ENCODE measurements at regions not wholly inside any gene's neighbourhood (a gene's known extent, or its start where the extent isn't known, plus 50 kb on each side); places are given as distances from the start of the nearest gene placed in this dataset.

- no peaks in the 10 kb centered on the region for H3K27me3 ChIP-seq (ENCODE audit: control insufficient read depth in 3 of 3, insufficient read depth in 3 of 3, low read length in 2 of 3)
- no peak for ATAC-seq (ENCODE audit: insufficient read depth, low FRiP score)
- no peak for TF ChIP-seq CTCF (IDR thresholded peaks at IDR 0.05; ENCODE audit: control extremely low read depth, extremely low read depth)
Measured at GRCh38 chr3:192054881-192055280, 593.9 kb downstream of the PYDC2 start.

GRCh38 chr3:192055946-192056345 is 595.0 kb downstream of the PYDC2 start:
- H3K27me3 ChIP-seq (ENCODE audit: control insufficient read depth in 3 of 3, insufficient read depth in 3 of 3, low read length in 2 of 3), result no peaks in the 10 kb centered on the region
- H3K27ac ChIP-seq (ENCODE audit: low read depth in 1 of 2, low read length in 1 of 2), result no peak overlapping the region
- DNase-seq (no peak), ATAC-seq (ENCODE audit: insufficient read depth, low FRiP score) (no peak)
- H3K36me3 ChIP-seq (ENCODE audit: control insufficient read depth in 4 of 4, insufficient read depth in 4 of 4, low read length in 4 of 4), result no peaks in the 10 kb centered on the region
- H3K4me3 ChIP-seq, result no peak overlapping the region
- no peaks in the 10 kb centered on the region for H3K9me3 ChIP-seq (ENCODE audit: control insufficient read depth in 4 of 4, insufficient read depth in 3 of 4, low read length in 3 of 4)
- no peak overlapping the region for H3K9ac ChIP-seq (ENCODE audit: insufficient read depth in 1 of 2, low read length in 2 of 2)
- 44 to 49% methylated on average over 3 of the region's 3 CpGs for WGBS, 2 donors
- peaks cover 0 to 2% (median 0%) of the 10 kb centered on the region in 5 donors for H3K4me1 ChIP-seq (ENCODE audit: control insufficient read depth in 5 of 5, insufficient read depth in 5 of 5, low read length in 5 of 5)
- TF ChIP-seq CTCF (IDR thresholded peaks at IDR 0.05; ENCODE audit: control extremely low read depth, extremely low read depth), result no peak

More at GRCh38 chr3:192054881-192055280, 593.9 kb downstream of the PYDC2 start:
- no peaks in the 10 kb centered on the region for H3K36me3 ChIP-seq (ENCODE audit: control insufficient read depth in 4 of 4, insufficient read depth in 4 of 4, low read length in 4 of 4)
- H3K9ac ChIP-seq (ENCODE audit: insufficient read depth in 1 of 2, low read length in 2 of 2), result no peak overlapping the region
- H3K27ac ChIP-seq (ENCODE audit: low read depth in 1 of 2, low read length in 1 of 2), result no peak overlapping the region
- H3K4me3 ChIP-seq, result no peak overlapping the region
- DNase-seq, result no peak
- no peaks in the 10 kb centered on the region for H3K9me3 ChIP-seq (ENCODE audit: control insufficient read depth in 4 of 4, insufficient read depth in 3 of 4, low read length in 3 of 4)
- 51 to 53% methylated on average over 2 of the region's 2 CpGs for WGBS, 2 donors
- H3K4me1 ChIP-seq (ENCODE audit: control insufficient read depth in 5 of 5, insufficient read depth in 5 of 5, low read length in 5 of 5), result peaks cover 0 to 2% (median 0%) of the 10 kb centered on the region in 5 donors

GRCh38 chr3:192057261-192057660 is 596.3 kb downstream of the PYDC2 start:
- DNase-seq, result no peak
- Histone ChIP-seq H3K4me3 (no peak overlapping the region), H3K9me3 (ENCODE audit: control insufficient read depth in 4 of 4, insufficient read depth in 3 of 4, low read length in 3 of 4) (no peaks in the 10 kb centered on the region), H3K9ac (ENCODE audit: insufficient read depth in 1 of 2, low read length in 2 of 2) (no peak overlapping the region), H3K36me3 (ENCODE audit: control insufficient read depth in 4 of 4, insufficient read depth in 4 of 4, low read length in 4 of 4) (no peaks in the 10 kb centered on the region), H3K4me1 (ENCODE audit: control insufficient read depth in 5 of 5, insufficient read depth in 5 of 5, low read length in 5 of 5) (peaks cover 0 to 2% (median 0%) of the 10 kb centered on the region in 5 donors), H3K27ac (ENCODE audit: low read depth in 1 of 2, low read length in 1 of 2) (no peak overlapping the region), H3K27me3 (ENCODE audit: control insufficient read depth in 3 of 3, insufficient read depth in 3 of 3, low read length in 2 of 3) (no peaks in the 10 kb centered on the region)
- WGBS, 2 donors, result 75 to 92% methylated on average over 3 of the region's 3 CpGs
- TF ChIP-seq CTCF (IDR thresholded peaks at IDR 0.05; ENCODE audit: control extremely low read depth, extremely low read depth), result no peak
- no peak for ATAC-seq (ENCODE audit: insufficient read depth, low FRiP score)

- no peak for DNase-seq
- 62 to 64% methylated on average over 3 of the region's 3 CpGs for WGBS, 2 donors
Measured at GRCh38 chr3:192060160-192060781, 599.3 kb downstream of the PYDC2 start.

More at GRCh38 chr3:192060160-192060781, 599.3 kb downstream of the PYDC2 start:
- H3K36me3 ChIP-seq (ENCODE audit: control insufficient read depth in 4 of 4, insufficient read depth in 4 of 4, low read length in 4 of 4), result no peaks in the 10 kb centered on the region
- H3K9ac ChIP-seq (ENCODE audit: insufficient read depth in 1 of 2, low read length in 2 of 2), result no peak overlapping the region
- H3K4me1 ChIP-seq (ENCODE audit: control insufficient read depth in 5 of 5, insufficient read depth in 5 of 5, low read length in 5 of 5), result no peaks in the 10 kb centered on the region
- H3K27ac ChIP-seq (ENCODE audit: low read depth in 1 of 2, low read length in 1 of 2), result no peak overlapping the region
- H3K4me3 ChIP-seq, result no peak overlapping the region
- ATAC-seq (ENCODE audit: insufficient read depth, low FRiP score), result no peak
- H3K9me3 ChIP-seq (ENCODE audit: control insufficient read depth in 4 of 4, insufficient read depth in 3 of 4, low read length in 3 of 4), result no peaks in the 10 kb centered on the region
- H3K27me3 ChIP-seq (ENCODE audit: control insufficient read depth in 3 of 3, insufficient read depth in 3 of 3, low read length in 2 of 3), result no peaks in the 10 kb centered on the region
- no peak for TF ChIP-seq CTCF (IDR thresholded peaks at IDR 0.05; ENCODE audit: control extremely low read depth, extremely low read depth)
